K562 (cell line): ENCODE measurements at regions not wholly inside any gene's neighbourhood (a gene's known extent, or its start where the extent isn't known, plus 50 kb on each side); places are given as distances from the start of the nearest gene placed in this dataset.

ENCODE experiments used
- CHD1 ChIP-seq: fragments of 200-600 bp; sonication (generic); IDR thresholded peaks from one replicate; pipeline ENCODE4 v1.6.1; 2012; ENCODE audit warnings: mild to moderate bottlenecking, moderate library complexity, low read length, inconsistent platforms
- CTCF ChIP-seq, 3 experiments: IDR thresholded peaks in 2 of 3; conservative IDR thresholded peaks in 1 of 3; 2 replicates each; pipeline ENCODE4 v1.5.1; 2011 to 2012; ENCODE audit warnings: low read length in 3 of 3, mild to moderate bottlenecking in 3 of 3, control low read depth in 2 of 3, improper control_type of control experiment in 1 of 3, inconsistent platforms in 1 of 3, low read depth in 1 of 3, mixed read lengths in 1 of 3, moderate library complexity in 1 of 3; ENCODE audit not compliant: insufficient read depth in 2 of 3
- HNRNPUL1 ChIP-seq: fragments of 200-400 bp; formaldehyde crosslinking; IDR thresholded peaks from 2 replicates; pipeline ENCODE4 v1.6.1; 2017; ENCODE audit warnings: low read length
- MECOM ChIP-seq: fragments of 250-450 bp; sonication (Bioruptor Pico); IDR thresholded peaks from 2 replicates; pipeline ENCODE4 v1.8.0; 2022; ENCODE audit warnings: inconsistent platforms
- MXD1 ChIP-seq: fragments of 250-450 bp; sonication (Bioruptor Pico); IDR thresholded peaks from 2 replicates; pipeline ENCODE4 v1.8.0; 2021; ENCODE audit warnings: borderline replicate concordance, mild to moderate bottlenecking, moderate library complexity; ENCODE audit not compliant: poor library complexity, severe bottlenecking
- POLR2AphosphoS5 ChIP-seq: IDR thresholded peaks from 2 replicates; pipeline ENCODE4 v1.6.1; 2011; ENCODE audit warnings: mild to moderate bottlenecking, low read depth, low read length, moderate library complexity; ENCODE audit not compliant: control insufficient read depth, insufficient read depth
- TEAD4 ChIP-seq, 2 experiments: sonication (generic) in 1 of 2; formaldehyde crosslinking in 1 of 2; IDR thresholded peaks; 2 replicates each; pipeline versions ENCODE4 v1.6.1 to v1.8.0; 2012 to 2022; ENCODE audit warnings: borderline replicate concordance in 1 of 2, inconsistent platforms in 1 of 2, low read length in 1 of 2, mild to moderate bottlenecking in 1 of 2, missing genetic modification reagents in 1 of 2
- ZKSCAN1 ChIP-seq: fragments of 150-350 bp; IDR thresholded peaks from 2 replicates; pipeline ENCODE4 v1.6.1; 2016; ENCODE audit warnings: low read depth, low read length
- ZNF3 ChIP-seq: fragments of 250-450 bp; sonication (Bioruptor Pico); IDR thresholded peaks from 2 replicates; pipeline ENCODE4 v1.5.0; 2021; ENCODE audit warnings: mild to moderate bottlenecking, moderate library complexity
- ZNF324 ChIP-seq: fragments of 250-450 bp; sonication (Bioruptor Pico); IDR thresholded peaks from 2 replicates; pipeline ENCODE4 v1.4.0; 2020; ENCODE audit warnings: mild to moderate bottlenecking

GRCh38 chr11:25702417-25702816, 629.5 kb upstream of the ANO3 start:
- no peak for TF ChIP-seq ZNF3
- TF ChIP-seq CHD1: no peak
- TF ChIP-seq POLR2AphosphoS5: no peak
- TF ChIP-seq MECOM (CRISPR knock-in tag): no peak
- no peak for TF ChIP-seq MXD1
- no peak for TF ChIP-seq ZKSCAN1
- TF ChIP-seq HNRNPUL1: no peak
- TF ChIP-seq TEAD4 (IDR thresholded peaks at IDR 0.05; ENCODE audit: low read length): no peak
- TF ChIP-seq TEAD4 (CRISPR knock-in tag; IDR thresholded peaks at IDR 0.05; ENCODE audit: borderline replicate concordance): no peak
- TF ChIP-seq ZNF324 (CRISPR knock-in tag): no peak
- TF ChIP-seq CTCF (IDR thresholded peaks at IDR 0.05 in 2 of 3, conservative IDR thresholded peaks at IDR 0.05 in 1 of 3; ENCODE audit: insufficient read depth in 2 of 3, low read depth in 1 of 3, low read length in 3 of 3): no peak
